ENCODE measurements at regions not wholly inside any gene's neighbourhood (a gene's known extent, or its start where the extent isn't known, plus 50 kb on each side); places are given as distances from the start of the nearest gene placed in this dataset.

DNA sequence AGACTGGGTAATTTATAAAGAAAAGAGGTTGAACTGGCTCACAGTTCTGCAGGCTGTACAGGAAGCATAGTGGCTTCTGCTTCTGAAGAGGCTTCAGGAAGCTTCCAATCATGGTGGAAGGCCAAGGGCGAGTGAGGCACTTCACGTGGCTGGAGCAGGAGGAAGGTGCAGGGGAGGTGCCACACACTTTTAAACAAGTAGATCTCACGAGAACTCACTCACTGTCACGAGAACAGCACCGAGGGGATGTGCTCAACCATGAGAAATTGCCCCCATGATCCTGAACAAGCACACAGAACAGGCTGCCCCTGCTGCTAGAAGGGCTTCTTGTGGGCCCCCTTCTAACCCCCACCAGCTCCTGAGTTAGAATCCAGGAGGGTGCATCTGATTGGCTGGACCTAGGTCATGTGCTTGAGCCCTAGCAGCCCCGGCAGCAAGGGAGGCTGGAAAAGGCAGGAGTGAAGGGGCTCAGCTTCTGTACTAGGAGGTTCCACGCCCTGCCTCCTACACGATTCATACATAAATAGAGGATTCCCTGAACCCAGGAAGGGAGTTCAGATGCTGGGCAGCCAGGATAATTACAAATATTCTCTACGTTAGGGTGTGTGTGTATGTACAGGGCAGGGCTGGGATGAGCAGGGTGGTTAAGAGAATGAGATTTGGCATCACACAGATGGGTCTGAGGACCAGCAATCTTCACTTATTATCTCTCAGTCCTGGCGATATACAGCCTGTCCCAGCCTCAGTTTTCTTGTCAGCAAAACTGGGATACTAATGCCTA, 72.8 kb upstream of the ATP5PO start:
- H3K27ac Mint-ChIP-seq: no peak overlapping the region
- no peak for DNase-seq (ENCODE audit: low spot score)
- Histone ChIP-seq H3F3A (replicated peaks; ENCODE audit: low read depth) (no peaks in the 10 kb centered on the region), H2AFZ (peak overlapping the region; percentile 84), H3K4me1 (ENCODE audit: insufficient read depth) (peaks cover 13% of the 10 kb centered on the region), H4K20me1 (replicated peaks; ENCODE audit: insufficient read depth) (no peaks in the 10 kb centered on the region), H3K4me3 (no peak overlapping the region), H3K4me2 (no peak overlapping the region), H3K36me3 (ENCODE audit: insufficient read depth) (no peaks in the 10 kb centered on the region), H3K27me3 (ENCODE audit: insufficient read depth) (no peaks in the 10 kb centered on the region), H3K79me2 (replicated peaks; ENCODE audit: insufficient read depth) (no peaks in the 10 kb centered on the region), H3K27ac (ENCODE audit: low read depth) (no peak overlapping the region), H3K9me2 (ENCODE audit: insufficient read depth) (0 out of 2 replicates have a peak, but pooled peaks cover 3% of the 10 kb centered on the region)
- peaks cover 41% of the 10 kb centered on the region for H3K4me1 Mint-ChIP-seq
- ATAC-seq: peak; percentile 42; the same call in 1 of the 3 replicates
- peaks cover 3% of the 10 kb centered on the region; the same call in 1 of the 3 replicates for H3K9me3 Mint-ChIP-seq
- no peaks in the 10 kb centered on the region for H3K36me3 Mint-ChIP-seq (ENCODE audit: low read depth)
- TF ChIP-seq CREB1 (CRISPR knock-in tag; IDR thresholded peaks at IDR 0.05; ENCODE audit: low read depth): no peak
- TF ChIP-seq, protein P1, sequence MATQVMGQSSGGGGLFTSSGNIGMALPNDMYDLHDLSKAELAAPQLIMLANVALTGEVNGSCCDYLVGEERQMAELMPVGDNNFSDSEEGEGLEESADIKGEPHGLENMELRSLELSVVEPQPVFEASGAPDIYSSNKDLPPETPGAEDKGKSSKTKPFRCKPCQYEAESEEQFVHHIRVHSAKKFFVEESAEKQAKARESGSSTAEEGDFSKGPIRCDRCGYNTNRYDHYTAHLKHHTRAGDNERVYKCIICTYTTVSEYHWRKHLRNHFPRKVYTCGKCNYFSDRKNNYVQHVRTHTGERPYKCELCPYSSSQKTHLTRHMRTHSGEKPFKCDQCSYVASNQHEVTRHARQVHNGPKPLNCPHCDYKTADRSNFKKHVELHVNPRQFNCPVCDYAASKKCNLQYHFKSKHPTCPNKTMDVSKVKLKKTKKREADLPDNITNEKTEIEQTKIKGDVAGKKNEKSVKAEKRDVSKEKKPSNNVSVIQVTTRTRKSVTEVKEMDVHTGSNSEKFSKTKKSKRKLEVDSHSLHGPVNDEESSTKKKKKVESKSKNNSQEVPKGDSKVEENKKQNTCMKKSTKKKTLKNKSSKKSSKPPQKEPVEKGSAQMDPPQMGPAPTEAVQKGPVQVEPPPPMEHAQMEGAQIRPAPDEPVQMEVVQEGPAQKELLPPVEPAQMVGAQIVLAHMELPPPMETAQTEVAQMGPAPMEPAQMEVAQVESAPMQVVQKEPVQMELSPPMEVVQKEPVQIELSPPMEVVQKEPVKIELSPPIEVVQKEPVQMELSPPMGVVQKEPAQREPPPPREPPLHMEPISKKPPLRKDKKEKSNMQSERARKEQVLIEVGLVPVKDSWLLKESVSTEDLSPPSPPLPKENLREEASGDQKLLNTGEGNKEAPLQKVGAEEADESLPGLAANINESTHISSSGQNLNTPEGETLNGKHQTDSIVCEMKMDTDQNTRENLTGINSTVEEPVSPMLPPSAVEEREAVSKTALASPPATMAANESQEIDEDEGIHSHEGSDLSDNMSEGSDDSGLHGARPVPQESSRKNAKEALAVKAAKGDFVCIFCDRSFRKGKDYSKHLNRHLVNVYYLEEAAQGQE (IDR thresholded peaks at IDR 0.05; ENCODE audit: unreplicated experiment): no peak
- peaks cover 14% of the 10 kb centered on the region for H3K27me3 Mint-ChIP-seq (ENCODE audit: insufficient read depth, low read depth, poor library complexity)
- no peak overlapping the region for H3K4me3 Mint-ChIP-seq

DNA sequence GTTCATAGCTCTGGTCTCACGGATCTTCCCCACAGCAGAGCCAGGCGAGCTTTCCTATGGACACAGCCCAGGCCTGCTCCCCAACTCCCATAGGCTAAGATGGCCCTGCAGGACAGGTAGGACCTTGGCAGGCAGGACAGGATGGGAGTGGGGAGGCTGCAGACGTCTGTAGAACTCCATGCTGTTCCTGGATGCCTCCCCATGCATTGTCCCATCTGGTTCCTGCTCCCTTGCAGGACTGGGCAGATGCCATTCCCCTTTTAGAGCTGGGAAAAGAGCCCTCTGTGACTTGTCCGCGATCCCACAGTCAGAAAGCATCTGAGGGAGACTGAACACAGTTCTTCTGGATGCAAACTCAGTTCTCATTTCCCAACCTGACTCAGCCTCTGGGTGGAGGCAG, 71.9 kb upstream of the ATP5PO start:
- H3F3A ChIP-seq (replicated peaks; ENCODE audit: low read depth): no peaks in the 10 kb centered on the region
- H3K36me3 Mint-ChIP-seq (ENCODE audit: low read depth): no peaks in the 10 kb centered on the region
- H3K27ac ChIP-seq (ENCODE audit: low read depth): no peak overlapping the region
- H3K9me2 ChIP-seq (ENCODE audit: insufficient read depth): 0 out of 2 replicates have a peak, but pooled peaks cover 3% of the 10 kb centered on the region
- peaks cover 13% of the 10 kb centered on the region for H3K4me1 ChIP-seq (ENCODE audit: insufficient read depth)
- H3K4me1 Mint-ChIP-seq: peaks cover 41% of the 10 kb centered on the region
- H3K79me2 ChIP-seq (replicated peaks; ENCODE audit: insufficient read depth): no peaks in the 10 kb centered on the region
- H3K9me3 Mint-ChIP-seq: peaks cover 3% of the 10 kb centered on the region; the same call in 1 of the 3 replicates
- H3K36me3 ChIP-seq (ENCODE audit: insufficient read depth): no peaks in the 10 kb centered on the region
- no peak overlapping the region for H2AFZ ChIP-seq
- H3K27me3 Mint-ChIP-seq (ENCODE audit: insufficient read depth, low read depth, poor library complexity): peaks cover 14% of the 10 kb centered on the region
- no peak overlapping the region for H3K4me2 ChIP-seq
- no peak overlapping the region for H3K4me3 ChIP-seq
- DNase-seq (ENCODE audit: low spot score): no peak
- no peaks in the 10 kb centered on the region for H4K20me1 ChIP-seq (replicated peaks; ENCODE audit: insufficient read depth)
- no peaks in the 10 kb centered on the region for H3K27me3 ChIP-seq (ENCODE audit: insufficient read depth)
- H3K4me3 Mint-ChIP-seq: no peak overlapping the region
- no peak overlapping the region for H3K27ac Mint-ChIP-seq
- ATAC-seq: no peak
- TF ChIP-seq, protein P2, sequence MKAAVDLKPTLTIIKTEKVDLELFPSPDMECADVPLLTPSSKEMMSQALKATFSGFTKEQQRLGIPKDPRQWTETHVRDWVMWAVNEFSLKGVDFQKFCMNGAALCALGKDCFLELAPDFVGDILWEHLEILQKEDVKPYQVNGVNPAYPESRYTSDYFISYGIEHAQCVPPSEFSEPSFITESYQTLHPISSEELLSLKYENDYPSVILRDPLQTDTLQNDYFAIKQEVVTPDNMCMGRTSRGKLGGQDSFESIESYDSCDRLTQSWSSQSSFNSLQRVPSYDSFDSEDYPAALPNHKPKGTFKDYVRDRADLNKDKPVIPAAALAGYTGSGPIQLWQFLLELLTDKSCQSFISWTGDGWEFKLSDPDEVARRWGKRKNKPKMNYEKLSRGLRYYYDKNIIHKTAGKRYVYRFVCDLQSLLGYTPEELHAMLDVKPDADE (IDR thresholded peaks at IDR 0.05): no peak
- TF ChIP-seq CREB1 (CRISPR knock-in tag; IDR thresholded peaks at IDR 0.05; ENCODE audit: low read depth) (no peak), NANOG (IDR thresholded peaks at IDR 0.05; ENCODE audit: borderline replicate concordance) (no peak), ZNF331 (CRISPR knock-in tag; IDR thresholded peaks at IDR 0.05; ENCODE audit: low read depth) (no peak), JUNB (IDR thresholded peaks at IDR 0.05; ENCODE audit: unreplicated experiment) (no peak), EZH2 (IDR thresholded peaks at IDR 0.05; ENCODE audit: low read depth, unreplicated experiment) (no peak)
- TF ChIP-seq, protein P3, sequence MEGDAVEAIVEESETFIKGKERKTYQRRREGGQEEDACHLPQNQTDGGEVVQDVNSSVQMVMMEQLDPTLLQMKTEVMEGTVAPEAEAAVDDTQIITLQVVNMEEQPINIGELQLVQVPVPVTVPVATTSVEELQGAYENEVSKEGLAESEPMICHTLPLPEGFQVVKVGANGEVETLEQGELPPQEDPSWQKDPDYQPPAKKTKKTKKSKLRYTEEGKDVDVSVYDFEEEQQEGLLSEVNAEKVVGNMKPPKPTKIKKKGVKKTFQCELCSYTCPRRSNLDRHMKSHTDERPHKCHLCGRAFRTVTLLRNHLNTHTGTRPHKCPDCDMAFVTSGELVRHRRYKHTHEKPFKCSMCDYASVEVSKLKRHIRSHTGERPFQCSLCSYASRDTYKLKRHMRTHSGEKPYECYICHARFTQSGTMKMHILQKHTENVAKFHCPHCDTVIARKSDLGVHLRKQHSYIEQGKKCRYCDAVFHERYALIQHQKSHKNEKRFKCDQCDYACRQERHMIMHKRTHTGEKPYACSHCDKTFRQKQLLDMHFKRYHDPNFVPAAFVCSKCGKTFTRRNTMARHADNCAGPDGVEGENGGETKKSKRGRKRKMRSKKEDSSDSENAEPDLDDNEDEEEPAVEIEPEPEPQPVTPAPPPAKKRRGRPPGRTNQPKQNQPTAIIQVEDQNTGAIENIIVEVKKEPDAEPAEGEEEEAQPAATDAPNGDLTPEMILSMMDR (conservative IDR thresholded peaks at IDR 0.05; ENCODE audit: low read depth in 2 of 2): no peak
- TF ChIP-seq, protein P1 (IDR thresholded peaks at IDR 0.05; ENCODE audit: unreplicated experiment): no peak

Measured in GM23338 (cell line).